ENCODE measurements at regions not wholly inside any gene's neighbourhood (a gene's known extent, or its start where the extent isn't known, plus 50 kb on each side); places are given as distances from the start of the nearest gene placed in this dataset.

DNA sequence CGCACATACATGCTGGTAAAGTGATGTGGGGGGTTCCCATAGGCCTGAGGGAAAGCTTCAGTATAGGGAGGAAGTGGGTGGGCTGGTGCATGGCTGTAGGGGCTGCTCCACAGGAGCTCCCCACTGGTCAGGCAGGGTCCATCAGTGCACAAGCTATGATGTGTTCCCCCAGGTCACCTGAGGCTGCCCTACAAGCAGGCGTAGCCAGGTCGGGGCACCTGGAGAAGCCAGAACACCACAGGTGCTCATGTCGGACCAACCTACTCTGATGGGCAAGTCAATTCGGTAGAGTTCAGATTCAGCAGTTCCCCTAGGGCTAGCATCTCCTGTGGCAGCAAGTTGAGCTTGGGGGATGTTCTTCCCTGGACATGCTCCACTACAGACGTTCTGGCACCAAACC lies 103.3 kb upstream of the EPHA5 start:
- H3K9me3 ChIP-seq (ENCODE audit: insufficient read depth, low read depth, low read length) = no peaks in the 10 kb centered on the region
- no peaks in the 10 kb centered on the region for H3K9me2 ChIP-seq (replicated peaks; ENCODE audit: low read depth, low read length)
- no peaks in the 10 kb centered on the region for H3K79me2 ChIP-seq (ENCODE audit: insufficient read depth, low read length)
- no peaks in the 10 kb centered on the region for H4K20me1 ChIP-seq (ENCODE audit: insufficient read depth, low read length, poor library complexity, severe bottlenecking)
- no peak overlapping the region for H3K4me3 ChIP-seq (ENCODE audit: low read length, poor library complexity, severe bottlenecking)
- no peak overlapping the region for H3K4me2 ChIP-seq (ENCODE audit: low read depth, low read length, poor library complexity, severe bottlenecking)
- TF ChIP-seq, protein P1, sequence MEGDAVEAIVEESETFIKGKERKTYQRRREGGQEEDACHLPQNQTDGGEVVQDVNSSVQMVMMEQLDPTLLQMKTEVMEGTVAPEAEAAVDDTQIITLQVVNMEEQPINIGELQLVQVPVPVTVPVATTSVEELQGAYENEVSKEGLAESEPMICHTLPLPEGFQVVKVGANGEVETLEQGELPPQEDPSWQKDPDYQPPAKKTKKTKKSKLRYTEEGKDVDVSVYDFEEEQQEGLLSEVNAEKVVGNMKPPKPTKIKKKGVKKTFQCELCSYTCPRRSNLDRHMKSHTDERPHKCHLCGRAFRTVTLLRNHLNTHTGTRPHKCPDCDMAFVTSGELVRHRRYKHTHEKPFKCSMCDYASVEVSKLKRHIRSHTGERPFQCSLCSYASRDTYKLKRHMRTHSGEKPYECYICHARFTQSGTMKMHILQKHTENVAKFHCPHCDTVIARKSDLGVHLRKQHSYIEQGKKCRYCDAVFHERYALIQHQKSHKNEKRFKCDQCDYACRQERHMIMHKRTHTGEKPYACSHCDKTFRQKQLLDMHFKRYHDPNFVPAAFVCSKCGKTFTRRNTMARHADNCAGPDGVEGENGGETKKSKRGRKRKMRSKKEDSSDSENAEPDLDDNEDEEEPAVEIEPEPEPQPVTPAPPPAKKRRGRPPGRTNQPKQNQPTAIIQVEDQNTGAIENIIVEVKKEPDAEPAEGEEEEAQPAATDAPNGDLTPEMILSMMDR (conservative IDR thresholded peaks at IDR 0.05; ENCODE audit: low read length) = no peak
- no peak for TF ChIP-seq EZH2phosphoT487 (IDR thresholded peaks at IDR 0.05; ENCODE audit: borderline replicate concordance)
- no peaks in the 10 kb centered on the region for H3K4me1 ChIP-seq (ENCODE audit: insufficient read depth, low read length, poor library complexity, severe bottlenecking)
- no peak overlapping the region for H3K9ac ChIP-seq (ENCODE audit: low read depth, low read length, poor library complexity, severe bottlenecking)
- no peaks in the 10 kb centered on the region for H3K36me3 ChIP-seq (ENCODE audit: insufficient read depth, low read length)
- H3F3A ChIP-seq (ENCODE audit: low read depth) = no peaks in the 10 kb centered on the region
- no peaks in the 10 kb centered on the region for H3K27me3 ChIP-seq (ENCODE audit: insufficient read depth, low read length, poor library complexity, severe bottlenecking)
- no peak overlapping the region for H2AFZ ChIP-seq (ENCODE audit: low read length)

DNA sequence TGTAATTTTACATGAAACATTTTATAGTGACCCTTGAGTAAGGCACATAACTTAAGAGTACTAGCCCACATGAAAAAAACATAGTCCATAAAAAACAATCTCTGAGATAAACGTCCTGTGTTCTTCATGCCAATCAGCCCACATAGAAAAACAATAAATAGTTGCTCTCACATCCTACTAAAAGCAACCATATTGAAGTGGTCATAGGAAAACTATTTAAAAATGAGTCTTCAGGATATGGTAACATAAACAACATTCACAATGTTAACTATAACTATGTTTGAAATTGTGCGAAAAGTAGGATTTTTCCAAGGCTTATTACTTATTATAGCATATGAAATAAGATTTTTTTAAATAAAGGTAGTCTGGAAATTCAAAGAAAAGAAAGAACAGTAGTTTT lies 77.1 kb upstream of the EPHA5 start:
- no peak overlapping the region for H3K4me2 ChIP-seq (ENCODE audit: low read depth, low read length, poor library complexity, severe bottlenecking)
- no peaks in the 10 kb centered on the region for H3K79me2 ChIP-seq (ENCODE audit: insufficient read depth, low read length)
- H3K9ac ChIP-seq (ENCODE audit: low read depth, low read length, poor library complexity, severe bottlenecking) = no peak overlapping the region
- no peaks in the 10 kb centered on the region for H3F3A ChIP-seq (ENCODE audit: low read depth)
- H3K4me1 ChIP-seq (ENCODE audit: insufficient read depth, low read length, poor library complexity, severe bottlenecking) = no peaks in the 10 kb centered on the region
- no peaks in the 10 kb centered on the region for H3K36me3 ChIP-seq (ENCODE audit: insufficient read depth, low read length)
- H2AFZ ChIP-seq (ENCODE audit: low read length) = no peak overlapping the region
- TF ChIP-seq, protein P1 (conservative IDR thresholded peaks at IDR 0.05; ENCODE audit: low read length) = no peak
- TF ChIP-seq EZH2phosphoT487 (IDR thresholded peaks at IDR 0.05; ENCODE audit: borderline replicate concordance) = no peak
- H3K9me3 ChIP-seq (ENCODE audit: insufficient read depth, low read depth, low read length) = no peaks in the 10 kb centered on the region
- H4K20me1 ChIP-seq (ENCODE audit: insufficient read depth, low read length, poor library complexity, severe bottlenecking) = no peaks in the 10 kb centered on the region
- H3K9me2 ChIP-seq (replicated peaks; ENCODE audit: low read depth, low read length) = 0 out of 2 replicates have a peak, but pooled peaks cover 2% of the 10 kb centered on the region
- H3K27me3 ChIP-seq (ENCODE audit: insufficient read depth, low read length, poor library complexity, severe bottlenecking) = no peaks in the 10 kb centered on the region
- no peak overlapping the region for H3K4me3 ChIP-seq (ENCODE audit: low read length, poor library complexity, severe bottlenecking)

DNA sequence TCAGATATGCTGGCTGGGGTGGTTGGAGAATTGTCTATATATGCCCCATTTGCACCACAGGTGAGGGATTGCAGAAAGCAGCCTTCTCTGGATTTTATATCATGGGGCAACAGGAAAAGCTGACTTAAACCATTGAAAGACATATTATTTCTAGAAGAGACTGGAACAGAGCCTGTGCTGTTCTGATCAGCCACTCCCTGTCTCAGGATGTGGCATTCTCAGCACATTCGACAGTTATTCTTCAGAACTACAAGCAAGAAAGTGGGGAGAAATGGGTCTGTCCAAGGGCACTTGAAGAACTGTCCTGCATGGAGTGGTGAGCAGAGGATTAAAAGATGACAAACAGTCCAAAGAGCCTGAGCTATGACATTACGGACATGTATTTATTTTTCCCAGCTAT lies 67.8 kb upstream of the EPHA5 start:
- Histone ChIP-seq H3F3A (ENCODE audit: low read depth) (no peaks in the 10 kb centered on the region), H3K4me2 (ENCODE audit: low read depth, low read length, poor library complexity, severe bottlenecking) (no peak overlapping the region), H3K9me3 (ENCODE audit: insufficient read depth, low read depth, low read length) (no peaks in the 10 kb centered on the region), H3K27me3 (ENCODE audit: insufficient read depth, low read length, poor library complexity, severe bottlenecking) (no peaks in the 10 kb centered on the region), H2AFZ (ENCODE audit: low read length) (no peak overlapping the region), H3K36me3 (ENCODE audit: insufficient read depth, low read length) (no peaks in the 10 kb centered on the region), H3K4me1 (ENCODE audit: insufficient read depth, low read length, poor library complexity, severe bottlenecking) (no peaks in the 10 kb centered on the region), H3K9me2 (replicated peaks; ENCODE audit: low read depth, low read length) (0 out of 2 replicates have a peak, but pooled peaks cover 3% of the 10 kb centered on the region), H3K9ac (ENCODE audit: low read depth, low read length, poor library complexity, severe bottlenecking) (no peak overlapping the region), H3K79me2 (ENCODE audit: insufficient read depth, low read length) (no peaks in the 10 kb centered on the region), H3K4me3 (ENCODE audit: low read length, poor library complexity, severe bottlenecking) (no peak overlapping the region), H4K20me1 (ENCODE audit: insufficient read depth, low read length, poor library complexity, severe bottlenecking) (no peaks in the 10 kb centered on the region)
- TF ChIP-seq, protein P1 (conservative IDR thresholded peaks at IDR 0.05; ENCODE audit: low read length) = no peak
